ENCODE measurements at regions not wholly inside any gene's neighbourhood (a gene's known extent, or its start where the extent isn't known, plus 50 kb on each side); places are given as distances from the start of the nearest gene placed in this dataset.

DNA sequence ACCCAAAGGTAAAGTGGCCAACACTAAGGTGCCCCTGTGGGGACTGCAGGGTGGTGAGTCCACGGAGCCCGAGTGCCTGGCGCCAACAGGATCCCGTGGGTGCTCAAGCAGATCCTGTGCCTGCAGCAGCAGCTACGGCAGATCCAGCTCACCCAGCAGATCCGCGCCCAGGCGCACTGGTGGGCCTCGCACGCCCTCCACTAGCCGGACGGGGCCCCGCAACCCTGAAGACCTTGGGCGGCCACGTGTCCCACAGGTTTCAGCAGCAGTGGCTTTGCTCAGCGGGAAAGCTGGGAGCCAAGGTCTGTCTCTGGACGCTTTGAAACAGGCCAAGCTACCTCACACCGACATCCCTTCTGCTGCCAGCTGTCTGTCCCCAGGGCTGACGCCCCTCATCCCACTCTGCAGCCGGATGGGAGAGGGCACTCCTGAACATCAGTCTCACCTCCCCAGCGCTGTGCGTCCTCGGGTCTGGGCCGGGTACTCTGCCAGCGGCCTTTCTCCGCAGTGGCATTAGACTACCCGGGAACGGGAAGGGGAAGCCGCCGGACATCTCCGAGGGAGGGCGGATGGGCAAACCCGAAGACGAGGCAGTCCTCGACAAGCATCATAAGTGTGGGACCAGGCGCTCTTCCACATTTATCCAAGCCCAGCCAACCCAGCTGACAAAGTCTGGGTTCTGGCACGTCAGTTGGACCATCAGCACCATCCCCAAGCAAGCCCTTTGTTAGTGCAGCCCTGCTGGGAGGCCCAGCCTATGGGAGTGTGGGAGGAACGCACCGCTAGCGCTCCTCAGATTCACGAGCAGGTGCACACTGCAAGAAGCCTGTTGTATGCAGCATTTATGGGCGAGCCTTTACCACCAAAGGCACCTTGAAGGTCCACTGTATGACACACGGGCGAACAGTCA, 212.6 kb upstream of the UBE2E2 start:
- Histone ChIP-seq H3K9ac (no peak overlapping the region), H3K4me2 (ENCODE audit: low read length) (no peak overlapping the region), H3K79me2 (no peaks in the 10 kb centered on the region), H3K27me3 (ENCODE audit: control insufficient read depth, insufficient read depth, low read length) (no peaks in the 10 kb centered on the region), H3K9me3 (ENCODE audit: control insufficient read depth, low read length) (no peaks in the 10 kb centered on the region), H3K4me1 (no peaks in the 10 kb centered on the region), H3K36me3 (ENCODE audit: control insufficient read depth, insufficient read depth, low read length) (no peaks in the 10 kb centered on the region), H2AFZ (no peak overlapping the region), H3K27ac (no peak overlapping the region), H3K4me3 (ENCODE audit: low read depth, low read length) (no peak overlapping the region)
- TF ChIP-seq, protein P1, sequence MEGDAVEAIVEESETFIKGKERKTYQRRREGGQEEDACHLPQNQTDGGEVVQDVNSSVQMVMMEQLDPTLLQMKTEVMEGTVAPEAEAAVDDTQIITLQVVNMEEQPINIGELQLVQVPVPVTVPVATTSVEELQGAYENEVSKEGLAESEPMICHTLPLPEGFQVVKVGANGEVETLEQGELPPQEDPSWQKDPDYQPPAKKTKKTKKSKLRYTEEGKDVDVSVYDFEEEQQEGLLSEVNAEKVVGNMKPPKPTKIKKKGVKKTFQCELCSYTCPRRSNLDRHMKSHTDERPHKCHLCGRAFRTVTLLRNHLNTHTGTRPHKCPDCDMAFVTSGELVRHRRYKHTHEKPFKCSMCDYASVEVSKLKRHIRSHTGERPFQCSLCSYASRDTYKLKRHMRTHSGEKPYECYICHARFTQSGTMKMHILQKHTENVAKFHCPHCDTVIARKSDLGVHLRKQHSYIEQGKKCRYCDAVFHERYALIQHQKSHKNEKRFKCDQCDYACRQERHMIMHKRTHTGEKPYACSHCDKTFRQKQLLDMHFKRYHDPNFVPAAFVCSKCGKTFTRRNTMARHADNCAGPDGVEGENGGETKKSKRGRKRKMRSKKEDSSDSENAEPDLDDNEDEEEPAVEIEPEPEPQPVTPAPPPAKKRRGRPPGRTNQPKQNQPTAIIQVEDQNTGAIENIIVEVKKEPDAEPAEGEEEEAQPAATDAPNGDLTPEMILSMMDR (IDR thresholded peaks at IDR 0.05) = no peak

DNA sequence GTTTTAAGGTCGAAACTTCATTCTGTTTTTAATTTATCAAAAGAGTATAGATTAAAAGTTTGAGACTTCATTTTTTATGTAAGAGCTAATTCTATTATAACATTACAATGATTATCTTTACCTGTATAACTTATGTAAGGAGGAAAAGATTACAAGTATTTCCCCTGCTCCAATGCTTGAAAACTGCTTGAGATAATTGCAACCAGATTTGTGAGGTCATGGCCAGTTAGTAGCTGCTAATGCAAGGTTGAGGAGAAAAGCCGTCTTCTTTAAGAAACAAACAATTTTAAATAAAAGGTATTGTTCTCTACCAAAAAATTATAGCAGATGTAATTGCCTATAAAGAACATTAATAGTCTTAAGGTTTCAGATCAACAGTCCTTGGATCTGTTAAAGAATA, 208.3 kb upstream of the UBE2E2 start:
- TF ChIP-seq, protein P1 (IDR thresholded peaks at IDR 0.05) = no peak
- Histone ChIP-seq H3K27me3 (ENCODE audit: control insufficient read depth, insufficient read depth, low read length) (no peaks in the 10 kb centered on the region), H3K4me1 (no peaks in the 10 kb centered on the region), H3K27ac (no peak overlapping the region), H3K9me3 (ENCODE audit: control insufficient read depth, low read length) (no peaks in the 10 kb centered on the region), H3K9ac (no peak overlapping the region), H3K4me3 (ENCODE audit: low read depth, low read length) (no peak overlapping the region), H2AFZ (no peak overlapping the region), H3K79me2 (no peaks in the 10 kb centered on the region), H3K4me2 (ENCODE audit: low read length) (no peak overlapping the region), H3K36me3 (ENCODE audit: control insufficient read depth, insufficient read depth, low read length) (no peaks in the 10 kb centered on the region)

DNA sequence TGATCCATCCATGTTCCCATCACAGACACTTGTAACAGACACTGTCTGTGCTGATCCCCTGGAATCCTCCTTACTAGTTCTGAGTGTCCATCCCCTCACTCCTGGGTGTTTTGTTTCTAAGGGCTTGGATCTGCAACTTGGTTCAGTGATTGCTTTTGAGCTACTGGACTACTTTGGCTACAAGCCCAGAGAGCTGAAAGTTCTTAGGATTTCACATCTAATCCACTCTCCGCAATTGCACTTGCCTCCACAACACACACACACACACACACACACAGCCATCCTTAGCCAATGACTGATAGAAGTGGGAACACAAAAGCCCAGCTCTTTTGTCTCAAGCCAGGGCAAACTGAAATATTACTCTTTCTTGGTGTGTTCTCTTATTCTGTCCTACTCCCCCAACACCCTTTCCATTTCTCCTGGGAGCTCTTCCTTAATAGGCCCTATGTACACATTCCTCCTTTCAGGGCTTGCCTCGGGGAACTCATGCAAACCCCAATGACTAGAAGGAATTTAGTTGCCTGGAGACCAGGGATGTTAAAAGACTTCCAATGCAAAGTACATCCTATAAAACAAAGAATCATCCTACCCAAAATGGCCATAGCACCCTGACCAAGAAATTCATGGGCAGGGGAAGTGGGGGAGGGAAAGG, 206.1 kb upstream of the UBE2E2 start:
- H3K27ac ChIP-seq = no peak overlapping the region

DNA sequence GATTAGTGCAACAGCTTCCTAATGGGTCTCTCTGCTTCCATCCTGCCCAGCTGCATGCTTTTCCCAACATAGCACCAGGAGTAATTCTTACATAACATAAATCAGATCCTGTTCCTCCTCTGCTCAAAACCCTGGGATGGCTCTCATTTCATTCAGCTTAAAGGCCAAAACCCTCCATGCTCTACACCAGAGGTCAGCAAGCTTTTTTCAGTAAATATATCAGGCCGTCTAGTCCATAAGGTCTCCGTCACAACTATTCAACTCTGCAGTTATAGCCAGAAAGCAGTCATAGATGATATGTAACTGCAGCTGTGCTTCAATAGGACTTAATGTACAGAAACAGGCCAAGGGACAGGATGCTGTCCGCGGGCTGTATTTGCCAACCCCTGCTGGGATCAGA, 202.8 kb upstream of the UBE2E2 start:
- Histone ChIP-seq H3K27me3 (ENCODE audit: control insufficient read depth, insufficient read depth, low read length) (no peaks in the 10 kb centered on the region), H3K79me2 (no peaks in the 10 kb centered on the region), H3K9me3 (ENCODE audit: control insufficient read depth, low read length) (no peaks in the 10 kb centered on the region), H2AFZ (no peak overlapping the region), H3K27ac (no peak overlapping the region), H3K4me2 (ENCODE audit: low read length) (no peak overlapping the region), H3K4me3 (ENCODE audit: low read depth, low read length) (no peak overlapping the region), H3K9ac (no peak overlapping the region), H3K36me3 (ENCODE audit: control insufficient read depth, insufficient read depth, low read length) (no peaks in the 10 kb centered on the region), H3K4me1 (no peaks in the 10 kb centered on the region)
- TF ChIP-seq, protein P1 (IDR thresholded peaks at IDR 0.05) = no peak

More for the DNA sequence above, 206.1 kb upstream of the UBE2E2 start:
- H2AFZ ChIP-seq = no peak overlapping the region
- H3K4me1 ChIP-seq = no peaks in the 10 kb centered on the region
- no peaks in the 10 kb centered on the region for H3K27me3 ChIP-seq (ENCODE audit: control insufficient read depth, insufficient read depth, low read length)
- H3K36me3 ChIP-seq (ENCODE audit: control insufficient read depth, insufficient read depth, low read length) = no peaks in the 10 kb centered on the region
- H3K79me2 ChIP-seq = no peaks in the 10 kb centered on the region
- H3K4me3 ChIP-seq (ENCODE audit: low read depth, low read length) = no peak overlapping the region
- TF ChIP-seq, protein P1 (IDR thresholded peaks at IDR 0.05) = no peak
- no peaks in the 10 kb centered on the region for H3K9me3 ChIP-seq (ENCODE audit: control insufficient read depth, low read length)
- H3K9ac ChIP-seq = no peak overlapping the region
- no peak overlapping the region for H3K4me2 ChIP-seq (ENCODE audit: low read length)

Measured in parathyroid adenoma (tissue), 2 donors.